BE2C (cell line): ENCODE measurements at regions not wholly inside any gene's neighbourhood (a gene's known extent, or its start where the extent isn't known, plus 50 kb on each side); places are given as distances from the start of the nearest gene placed in this dataset.

Experiments used
- DNase-seq: peaks from one replicate; pipeline ENCODE4 v3.0.0-alpha.2; 2020
- H3K27me3 ChIP-seq: fragments of 250-450 bp; sonication (Bioruptor Pico); 2 replicates; pipeline ENCODE4 v1.5.1; 2020; ENCODE audit warnings: mild to moderate bottlenecking
- H3K36me3 ChIP-seq: fragments of 250-450 bp; sonication (Bioruptor Pico); 2 replicates; pipeline ENCODE4 v1.5.1; 2020; ENCODE audit warnings: mild to moderate bottlenecking
- H3K4me1 ChIP-seq: fragments of 250-450 bp; sonication (Bioruptor Pico); 2 replicates; pipeline ENCODE4 v1.5.1; 2020
- H3K4me3 ChIP-seq: 2 replicates; pipeline ENCODE4 v1.5.1; 2011; ENCODE audit warnings: low read depth, low read length
- H3K9me3 ChIP-seq: fragments of 250-450 bp; sonication (Bioruptor Pico); 2 replicates; pipeline ENCODE4 v1.5.1; 2020
- TF ChIP-seq, protein P1 (sequence below): IDR thresholded peaks from 2 replicates; pipeline ENCODE4 v1.5.1; 2012; ENCODE audit warnings: mild to moderate bottlenecking, low read depth, low read length

DNA sequence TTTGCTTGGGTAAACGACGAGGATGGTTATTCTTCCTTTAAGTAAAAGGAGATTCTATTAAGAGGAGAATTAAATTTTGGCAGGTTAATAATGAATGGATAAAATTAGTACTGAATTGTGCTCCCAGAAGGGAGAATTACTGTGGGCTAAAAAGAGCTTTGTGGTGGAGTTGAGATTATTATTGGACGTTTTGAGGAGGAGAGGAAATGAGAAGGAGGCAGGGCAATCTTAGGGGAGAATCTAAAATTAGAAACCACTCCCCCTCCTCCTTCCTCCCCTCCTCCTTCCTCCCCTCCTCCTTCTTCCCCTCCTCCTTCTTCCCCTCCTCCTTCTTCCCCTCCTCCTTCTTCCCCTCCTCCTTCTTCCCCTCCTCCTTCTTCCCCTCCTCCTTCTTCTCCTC, 331.8 kb downstream of the PRL start:
- TF ChIP-seq, protein P1, sequence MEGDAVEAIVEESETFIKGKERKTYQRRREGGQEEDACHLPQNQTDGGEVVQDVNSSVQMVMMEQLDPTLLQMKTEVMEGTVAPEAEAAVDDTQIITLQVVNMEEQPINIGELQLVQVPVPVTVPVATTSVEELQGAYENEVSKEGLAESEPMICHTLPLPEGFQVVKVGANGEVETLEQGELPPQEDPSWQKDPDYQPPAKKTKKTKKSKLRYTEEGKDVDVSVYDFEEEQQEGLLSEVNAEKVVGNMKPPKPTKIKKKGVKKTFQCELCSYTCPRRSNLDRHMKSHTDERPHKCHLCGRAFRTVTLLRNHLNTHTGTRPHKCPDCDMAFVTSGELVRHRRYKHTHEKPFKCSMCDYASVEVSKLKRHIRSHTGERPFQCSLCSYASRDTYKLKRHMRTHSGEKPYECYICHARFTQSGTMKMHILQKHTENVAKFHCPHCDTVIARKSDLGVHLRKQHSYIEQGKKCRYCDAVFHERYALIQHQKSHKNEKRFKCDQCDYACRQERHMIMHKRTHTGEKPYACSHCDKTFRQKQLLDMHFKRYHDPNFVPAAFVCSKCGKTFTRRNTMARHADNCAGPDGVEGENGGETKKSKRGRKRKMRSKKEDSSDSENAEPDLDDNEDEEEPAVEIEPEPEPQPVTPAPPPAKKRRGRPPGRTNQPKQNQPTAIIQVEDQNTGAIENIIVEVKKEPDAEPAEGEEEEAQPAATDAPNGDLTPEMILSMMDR = no peak
- H3K4me3 ChIP-seq = no peak overlapping the region
- peaks cover 4% of the 10 kb centered on the region; the same call in 1 of the 2 replicates for H3K4me1 ChIP-seq
- no peaks in the 10 kb centered on the region for H3K36me3 ChIP-seq
- no peaks in the 10 kb centered on the region for H3K27me3 ChIP-seq
- DNase-seq = no peak
- H3K9me3 ChIP-seq = no peaks in the 10 kb centered on the region

DNA sequence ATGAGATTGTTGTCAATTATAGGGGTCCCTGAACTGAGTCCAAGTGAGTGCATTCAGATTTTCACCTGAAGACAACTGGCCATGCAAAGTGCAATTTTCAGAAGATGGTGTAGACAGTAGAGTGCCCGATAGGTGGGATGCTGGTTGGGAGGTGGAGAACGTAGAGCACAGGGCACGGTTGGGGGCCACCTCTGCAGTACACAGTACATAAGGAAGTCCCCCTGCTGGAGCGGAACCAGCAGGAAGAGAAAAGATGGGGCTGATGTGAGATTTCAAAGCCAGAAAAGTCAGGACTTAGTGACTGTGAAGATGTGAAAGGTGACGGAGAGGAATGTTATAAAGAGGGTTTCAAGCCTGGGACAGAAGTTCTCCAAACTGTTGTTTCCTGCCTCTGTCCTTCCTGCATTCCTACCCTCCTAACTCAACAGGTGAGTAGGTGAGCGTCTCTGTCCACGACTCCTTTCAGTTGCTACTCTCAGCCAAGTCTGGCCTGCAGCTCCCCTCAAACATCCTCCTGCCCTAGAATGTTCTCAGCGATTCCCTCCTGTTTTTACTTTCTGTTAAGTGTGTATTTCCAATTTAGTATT, 330.8 kb downstream of the PRL start:
- DNase-seq = no peak
- TF ChIP-seq, protein P1 = no peak
- no peaks in the 10 kb centered on the region for H3K36me3 ChIP-seq
- peaks cover 4% of the 10 kb centered on the region for H3K4me1 ChIP-seq
- no peaks in the 10 kb centered on the region for H3K27me3 ChIP-seq
- H3K9me3 ChIP-seq = no peaks in the 10 kb centered on the region
- no peak overlapping the region for H3K4me3 ChIP-seq

DNA sequence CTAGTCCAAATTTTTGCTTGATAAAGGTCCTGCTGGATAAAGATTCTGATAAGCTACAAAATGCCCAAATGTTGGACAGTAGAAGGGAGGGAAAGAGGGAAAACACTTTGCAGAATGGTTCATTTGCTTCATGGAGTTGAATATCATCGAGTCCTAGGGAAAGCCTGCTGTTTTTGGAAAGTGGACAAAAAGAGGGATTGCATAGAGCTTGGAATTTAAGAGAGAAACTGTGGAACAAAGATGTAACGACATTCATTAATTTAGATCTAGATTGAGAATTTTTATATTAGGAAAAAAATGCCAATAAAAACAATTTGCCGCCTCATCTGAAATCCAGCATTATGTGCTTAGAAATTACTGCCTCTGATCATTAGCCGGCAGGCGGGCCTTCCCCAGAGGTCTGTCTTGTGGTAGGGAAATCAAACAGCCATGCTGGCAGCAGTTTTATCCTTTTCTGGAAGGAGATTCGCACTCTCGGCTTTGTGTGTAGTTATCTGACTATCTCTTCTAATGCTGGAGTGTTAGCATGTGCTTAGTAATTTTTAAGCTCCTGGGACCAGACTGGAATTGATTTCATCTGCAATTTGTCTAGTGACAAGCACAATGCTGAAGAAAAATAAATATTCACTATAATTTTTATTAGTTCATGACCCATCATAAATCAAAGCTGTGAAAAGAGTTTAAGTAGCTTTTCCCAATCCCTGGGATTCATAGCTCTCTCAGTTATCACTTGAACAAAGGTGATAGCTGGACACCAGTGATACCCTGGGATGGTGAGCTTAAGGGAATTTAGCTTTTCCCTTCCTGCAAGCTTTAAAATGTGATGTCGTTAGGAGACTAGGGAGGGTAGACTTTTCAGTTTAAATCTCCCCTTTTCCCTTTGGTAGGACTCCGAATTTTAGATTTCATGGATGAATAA, 329.5 kb downstream of the PRL start:
- Histone ChIP-seq H3K9me3 (no peaks in the 10 kb centered on the region), H3K27me3 (no peaks in the 10 kb centered on the region), H3K4me3 (no peak overlapping the region), H3K4me1 (peaks cover 4% of the 10 kb centered on the region), H3K36me3 (no peaks in the 10 kb centered on the region)
- DNase-seq = no peak
- TF ChIP-seq, protein P1 = no peak

DNA sequence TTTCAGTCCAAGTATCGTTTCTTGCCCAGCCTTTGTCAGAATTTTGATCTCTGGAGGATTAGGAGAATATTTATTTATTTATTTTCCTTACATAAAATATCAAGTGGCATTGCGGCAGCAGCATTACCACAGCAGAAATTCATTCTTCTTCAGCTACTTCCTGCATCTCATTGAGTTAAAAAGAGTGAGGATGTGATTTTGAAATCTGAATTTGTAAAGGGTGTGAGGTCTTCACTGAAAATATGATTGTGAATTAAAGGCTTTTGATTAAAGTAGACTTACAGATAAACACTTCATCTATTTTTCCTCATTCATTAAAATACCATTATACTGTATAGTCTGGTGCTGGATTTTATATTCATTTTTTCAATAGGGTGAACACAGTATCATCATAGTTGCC, 328.4 kb downstream of the PRL start:
- no peaks in the 10 kb centered on the region for H3K27me3 ChIP-seq
- TF ChIP-seq, protein P1 = no peak
- H3K36me3 ChIP-seq = no peaks in the 10 kb centered on the region
- no peak for DNase-seq
- H3K9me3 ChIP-seq = no peaks in the 10 kb centered on the region
- H3K4me1 ChIP-seq = peaks cover 4% of the 10 kb centered on the region
- no peak overlapping the region for H3K4me3 ChIP-seq

DNA sequence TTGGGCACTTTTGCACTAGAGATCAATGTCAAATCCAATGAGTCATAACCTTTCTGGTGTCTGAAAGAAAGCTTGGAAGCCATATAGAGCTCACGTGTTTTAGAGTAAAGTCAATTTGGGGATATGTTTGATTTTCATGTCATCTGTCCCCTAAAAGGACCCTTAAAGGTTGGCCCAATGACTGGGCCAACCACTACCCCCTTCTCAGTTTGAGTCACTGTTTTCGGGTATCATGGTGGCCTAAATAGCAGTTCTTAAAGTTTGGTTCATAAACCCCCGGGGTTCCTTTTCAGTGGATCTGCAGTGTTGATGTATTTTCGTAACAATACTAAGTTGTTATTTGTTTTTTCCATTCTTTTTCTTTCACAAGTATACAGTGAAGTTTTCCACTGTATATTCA, 327.6 kb downstream of the PRL start:
- Histone ChIP-seq H3K9me3 (no peaks in the 10 kb centered on the region), H3K36me3 (no peaks in the 10 kb centered on the region), H3K27me3 (no peaks in the 10 kb centered on the region), H3K4me3 (no peak overlapping the region), H3K4me1 (peaks cover 4% of the 10 kb centered on the region)
- DNase-seq = no peak
- TF ChIP-seq, protein P1 = no peak

DNA sequence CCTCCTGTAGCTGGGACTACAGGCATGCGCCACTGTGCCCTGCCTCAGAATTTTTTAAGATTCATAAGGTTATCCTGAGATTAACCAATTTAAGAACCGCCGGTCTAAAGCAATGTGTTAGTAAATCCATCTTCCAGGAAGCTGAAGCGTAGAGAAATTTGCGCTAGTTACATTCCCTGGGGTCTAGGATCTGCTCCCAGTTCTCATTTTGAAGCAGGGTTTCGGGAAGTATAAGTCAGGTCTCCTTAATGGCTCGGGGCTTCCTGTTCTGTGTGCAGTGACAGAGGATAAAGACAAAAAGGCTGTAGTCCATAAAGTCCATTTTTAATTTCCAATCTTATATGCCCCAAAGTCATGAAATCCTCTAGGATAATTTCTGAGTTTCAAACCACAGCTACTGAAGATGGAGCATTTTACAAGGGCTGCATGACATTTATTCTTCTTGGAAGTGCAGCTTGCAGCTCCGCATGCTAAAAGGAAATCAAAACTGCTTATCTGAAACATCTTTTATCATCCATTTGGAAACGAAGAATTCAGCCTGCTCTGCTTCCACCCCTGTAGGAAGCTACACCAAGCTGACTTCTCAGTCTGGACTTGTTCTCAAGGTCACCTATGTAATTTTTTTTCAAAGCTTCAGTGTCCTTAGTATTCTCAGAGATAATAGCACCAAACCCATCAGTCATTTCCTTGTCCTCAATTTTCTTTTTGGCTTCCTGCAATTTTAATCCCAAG, 326.1 kb downstream of the PRL start:
- H3K4me3 ChIP-seq = no peak overlapping the region
- no peaks in the 10 kb centered on the region for H3K36me3 ChIP-seq

More for the DNA sequence above, 326.1 kb downstream of the PRL start:
- Histone ChIP-seq H3K4me1 (peaks cover 4% of the 10 kb centered on the region), H3K27me3 (no peaks in the 10 kb centered on the region), H3K9me3 (no peaks in the 10 kb centered on the region)
- no peak for DNase-seq
- TF ChIP-seq, protein P1 = no peak
